Activated effector memory CD4-positive, alpha-beta T cell treated with anti-CD3 and anti-CD28 coated beads, Interleukin-2, amount 50 U/mL, for 16 hours (primary cell): ENCODE measurements at regions not wholly inside any gene's neighbourhood (a gene's known extent, or its start where the extent isn't known, plus 50 kb on each side); places are given as distances from the start of the nearest gene placed in this dataset.
"Not testable (repeated sequence)": the region's sequence is repeated elsewhere in the genome, so short reads cannot be mapped to it uniquely, and the experiment has no call there.

Source experiments
- DNase-seq: peaks from one replicate; pipeline ENCODE4 v3.0.0-alpha.2; 2020

DNA sequence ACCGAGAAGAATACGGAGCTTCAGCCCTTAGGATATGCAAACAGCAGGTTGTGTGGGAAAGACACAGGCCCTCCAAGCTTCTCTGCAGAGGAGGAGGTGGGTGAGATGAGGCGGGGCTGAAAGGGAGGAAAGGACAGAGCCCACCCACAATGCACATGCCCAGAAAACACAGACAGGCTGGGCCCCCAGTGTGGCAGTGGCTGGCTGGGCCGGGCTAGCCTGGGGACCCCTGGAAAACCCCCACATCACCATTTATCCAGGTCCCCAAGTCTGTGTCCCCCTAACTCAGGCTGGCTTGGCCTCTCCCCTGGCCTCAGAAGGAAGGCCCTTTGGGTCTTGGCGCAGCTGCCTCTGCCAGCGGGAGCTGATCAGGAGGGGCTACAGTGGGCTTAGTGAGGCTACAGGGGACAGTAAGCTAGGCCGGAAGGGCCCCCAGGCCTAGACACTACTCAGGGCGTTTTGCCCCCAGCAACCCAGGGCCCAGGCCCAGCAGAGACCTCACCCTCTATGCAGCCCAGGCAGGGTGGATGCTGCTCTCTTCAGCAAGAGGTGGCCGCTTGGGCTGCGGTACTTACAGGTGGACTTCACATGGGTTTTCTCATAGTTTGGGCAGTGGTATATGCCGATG lies 119.5 kb downstream of the TUBA3C start:
- DNase-seq = no peak

DNA sequence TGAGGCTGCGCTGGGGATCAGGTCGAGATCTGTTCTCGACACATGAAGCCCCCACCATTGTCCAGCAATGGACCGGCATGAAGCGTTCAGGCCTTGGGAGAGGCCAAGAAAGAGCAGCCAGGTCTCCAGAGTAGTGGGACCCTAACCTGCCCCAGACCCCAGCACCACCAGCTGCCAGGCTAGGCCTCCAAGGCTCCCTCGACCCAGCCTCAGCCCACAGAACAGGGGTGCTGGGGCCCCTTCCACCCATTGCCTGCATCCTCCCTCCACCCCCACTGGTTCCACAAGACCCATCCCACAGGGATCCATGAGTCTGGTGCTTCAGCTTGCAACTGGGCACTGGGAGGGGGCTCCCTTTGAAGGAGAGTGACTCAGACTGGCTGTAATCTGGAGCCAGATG lies 120.3 kb downstream of the TUBA3C start:
- DNase-seq = no peak

DNA sequence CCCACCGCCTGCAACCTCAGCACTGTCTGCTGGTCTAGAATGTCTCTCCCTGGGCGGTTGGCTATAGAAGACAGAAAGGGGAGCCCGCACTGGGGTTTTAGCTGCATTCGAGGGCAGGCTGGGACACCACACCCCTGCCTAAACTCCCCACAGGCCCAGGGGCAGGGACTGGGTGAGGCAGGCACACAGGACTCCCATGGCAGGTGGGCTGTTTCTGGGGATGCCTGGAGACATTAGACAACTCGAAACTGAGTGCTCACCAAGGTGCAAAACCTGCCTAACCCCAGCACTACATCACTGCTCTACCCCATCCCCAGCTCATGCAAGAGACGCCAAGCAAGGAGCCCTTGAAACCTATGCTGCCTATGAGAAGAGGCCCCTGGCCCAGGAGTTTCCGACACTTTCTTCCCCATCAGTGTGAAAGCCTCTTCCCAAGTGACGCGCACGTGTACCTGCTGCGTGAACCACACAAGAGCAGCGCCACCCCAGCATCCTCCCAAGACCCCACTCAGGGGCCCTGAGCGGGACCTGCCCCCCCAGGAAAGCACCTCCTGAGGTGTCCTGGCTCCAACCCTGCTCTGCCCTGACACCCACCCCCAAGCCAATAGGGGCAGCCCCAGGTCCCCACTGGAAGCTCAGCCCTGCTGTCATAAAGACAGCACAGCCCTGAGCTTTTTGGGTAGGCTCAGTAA lies 121.2 kb downstream of the TUBA3C start:
- DNase-seq = no peak

DNA sequence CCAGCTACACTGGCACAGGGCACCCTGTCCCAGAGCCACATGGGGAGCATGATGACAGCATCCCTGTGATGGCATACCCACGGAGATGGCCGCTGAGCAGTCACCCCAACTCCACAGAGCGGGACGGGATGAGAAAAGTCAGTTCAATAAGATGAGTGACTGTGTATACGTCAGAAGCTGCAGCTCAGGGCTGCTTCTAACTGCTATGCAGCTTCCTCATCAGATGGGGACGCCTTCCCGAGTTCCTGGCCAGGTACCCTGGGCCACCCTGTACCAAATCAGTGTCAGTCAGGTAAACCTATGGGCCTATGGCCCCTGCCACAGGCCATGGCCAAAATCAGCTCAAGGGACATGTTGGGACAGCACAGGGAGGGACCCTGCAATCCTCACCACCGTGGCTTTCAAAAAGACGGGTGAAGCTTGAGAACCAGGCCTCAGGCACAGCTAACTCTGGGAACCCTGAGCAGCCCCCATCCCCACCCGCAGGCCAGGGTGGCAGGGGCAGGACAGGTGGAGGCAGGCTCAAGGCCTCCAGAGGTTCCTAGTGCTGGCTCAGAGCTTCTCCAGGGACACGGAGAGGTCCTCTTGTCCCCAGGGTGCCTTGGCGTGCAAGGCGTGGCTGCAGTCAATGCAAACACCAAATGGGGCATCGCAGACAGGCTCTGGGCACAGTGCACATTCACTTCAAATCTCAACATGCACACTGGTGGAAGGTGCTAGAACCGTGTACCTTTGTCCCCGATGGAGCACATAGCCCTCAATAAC lies 122.4 kb downstream of the TUBA3C start:
- no peak for DNase-seq

DNA sequence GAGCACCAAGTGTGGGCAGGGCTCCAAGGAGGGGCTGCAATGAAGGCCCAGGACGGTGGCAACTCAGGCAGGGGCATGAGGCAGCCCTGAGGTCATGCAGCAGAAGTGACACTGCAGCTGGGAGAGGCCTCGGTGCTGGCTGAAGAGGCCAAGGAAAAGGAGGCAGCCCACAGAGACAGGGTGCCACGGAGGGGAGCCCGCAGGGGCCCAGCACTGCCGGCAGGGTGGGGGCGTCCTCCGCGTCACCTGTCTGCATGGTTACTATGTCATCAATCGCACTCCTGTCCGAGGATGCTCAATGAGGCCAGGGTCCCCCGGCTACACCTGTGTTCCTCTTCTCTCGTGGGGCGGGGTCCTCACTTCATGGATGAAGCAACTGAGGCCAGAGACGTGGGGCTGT lies 123.1 kb downstream of the TUBA3C start:
- DNase-seq = no peak

DNA sequence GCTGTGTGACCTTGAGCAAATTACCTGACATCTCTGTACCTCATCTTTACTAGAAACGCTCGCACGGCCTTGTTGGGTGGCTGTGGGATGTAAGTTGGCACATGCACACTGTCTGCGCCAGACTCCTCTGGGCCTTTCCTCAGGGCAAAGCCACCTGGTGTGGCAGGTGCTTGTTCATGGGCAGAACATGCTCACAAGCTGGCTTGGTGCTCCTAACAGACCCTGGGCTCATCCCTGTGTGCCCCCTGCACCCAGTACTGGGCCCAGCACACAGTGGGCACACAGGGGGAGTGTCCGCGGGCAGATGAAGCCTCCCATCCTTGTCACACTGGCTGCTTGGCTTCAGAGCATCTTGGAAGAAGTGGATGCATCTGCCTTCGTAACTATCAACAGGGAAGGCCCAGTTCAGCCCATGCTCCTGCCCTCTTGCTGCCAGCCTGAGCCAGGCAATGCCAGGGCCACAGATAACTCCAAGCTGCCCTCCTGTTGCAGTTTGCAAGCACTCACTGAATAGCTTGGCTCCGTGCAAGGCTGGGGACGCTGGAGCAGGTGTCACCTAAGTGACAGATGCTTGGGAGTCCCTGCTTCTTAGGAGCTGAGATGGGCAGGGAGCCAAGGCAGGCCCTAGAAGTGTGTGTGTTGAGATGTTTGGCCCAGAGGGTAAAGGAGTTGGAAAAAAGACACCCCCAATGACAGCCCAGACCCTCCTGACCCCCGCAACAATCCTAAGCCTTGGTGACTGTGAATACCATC lies 123.9 kb downstream of the TUBA3C start:
- DNase-seq = no peak

DNA sequence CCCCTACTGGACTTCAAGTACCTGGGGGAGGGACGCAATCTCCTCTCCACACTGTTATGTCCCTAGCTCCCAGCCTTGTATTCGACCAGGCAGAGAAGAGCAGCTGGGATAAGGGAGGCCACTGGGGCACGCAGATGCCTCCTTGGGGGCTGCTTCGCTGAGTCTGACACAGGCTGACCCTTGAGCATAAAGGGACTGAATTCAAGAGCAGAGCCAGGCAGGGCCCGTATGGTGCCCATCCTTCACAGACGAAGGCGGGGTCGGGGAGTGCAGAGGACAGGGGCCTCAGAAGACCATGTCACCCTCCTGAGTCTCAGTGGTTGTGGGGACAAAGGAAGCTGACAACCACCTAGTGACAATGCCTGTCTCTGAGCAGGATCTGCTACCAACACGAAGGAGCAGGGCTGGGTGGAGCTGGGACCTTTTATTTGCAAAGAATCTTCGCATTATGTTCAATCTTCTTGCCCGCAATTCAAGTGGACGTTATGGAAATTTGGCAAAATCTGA lies 124.6 kb downstream of the TUBA3C start:
- DNase-seq = no peak

DNA sequence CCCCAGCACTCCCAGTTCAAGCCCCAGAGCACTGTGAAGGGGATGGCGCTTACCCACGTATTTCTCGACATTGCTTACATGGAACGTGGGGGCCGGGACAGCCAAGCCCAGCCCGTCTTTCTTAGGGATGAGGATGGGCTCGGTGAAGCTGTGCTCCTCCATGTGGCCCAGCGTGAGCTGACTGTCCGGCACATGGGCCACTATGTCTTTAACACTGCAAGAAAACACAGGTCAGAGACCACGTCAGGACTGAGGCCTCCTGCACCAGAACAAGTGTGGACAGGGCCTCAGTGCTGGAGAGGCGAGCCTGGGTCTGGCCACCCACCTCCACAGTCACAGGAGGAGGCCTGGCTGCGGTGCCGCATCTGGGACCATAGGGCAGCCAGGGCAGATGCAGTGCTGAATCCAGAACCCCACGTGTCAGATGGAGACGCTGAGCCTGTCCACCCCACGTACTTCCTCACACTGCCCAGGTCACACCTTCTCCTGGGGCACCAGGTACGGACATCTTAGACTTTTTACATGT lies 125.2 kb downstream of the TUBA3C start:
- DNase-seq = no peak

DNA sequence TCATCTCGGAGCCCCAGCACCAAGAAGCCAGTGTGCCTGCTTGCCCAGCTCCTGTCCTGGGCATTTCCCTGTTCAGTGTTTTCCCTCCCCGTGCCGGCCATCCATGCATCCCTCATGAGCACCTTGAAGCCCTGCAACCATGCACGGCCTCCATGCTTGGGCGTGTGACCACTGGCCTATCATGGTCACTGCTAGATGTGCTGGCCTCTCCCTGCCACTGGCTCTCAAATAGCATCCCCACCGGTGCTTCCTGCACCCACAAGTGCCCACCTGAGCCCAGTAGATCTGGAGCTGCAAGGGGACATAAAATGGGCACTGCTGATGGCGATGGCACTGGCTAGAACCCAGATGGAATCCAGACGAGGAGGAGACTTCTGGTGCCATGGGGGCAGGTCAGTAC lies 126.0 kb downstream of the TUBA3C start:
- DNase-seq = no peak

DNA sequence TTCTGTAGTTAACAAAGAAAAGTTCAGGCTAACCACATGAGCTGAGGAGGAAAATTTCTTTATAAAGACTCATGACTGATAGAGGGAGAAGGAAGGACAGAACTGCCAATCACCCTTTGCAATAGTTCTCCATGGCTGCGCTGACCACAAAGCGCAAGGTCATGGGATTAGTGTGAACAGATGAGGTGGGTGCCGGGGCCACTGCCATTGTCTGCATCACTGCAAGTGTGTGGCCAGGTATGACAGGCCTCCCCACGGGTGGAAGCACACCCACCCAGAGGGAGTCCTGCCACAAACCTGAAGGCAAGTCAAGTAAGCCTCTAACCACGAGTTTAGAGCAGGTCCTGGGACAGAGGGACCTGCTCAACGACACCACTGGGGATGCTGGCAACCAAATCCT lies 128.1 kb downstream of the TUBA3C start:
- no peak for DNase-seq

DNA sequence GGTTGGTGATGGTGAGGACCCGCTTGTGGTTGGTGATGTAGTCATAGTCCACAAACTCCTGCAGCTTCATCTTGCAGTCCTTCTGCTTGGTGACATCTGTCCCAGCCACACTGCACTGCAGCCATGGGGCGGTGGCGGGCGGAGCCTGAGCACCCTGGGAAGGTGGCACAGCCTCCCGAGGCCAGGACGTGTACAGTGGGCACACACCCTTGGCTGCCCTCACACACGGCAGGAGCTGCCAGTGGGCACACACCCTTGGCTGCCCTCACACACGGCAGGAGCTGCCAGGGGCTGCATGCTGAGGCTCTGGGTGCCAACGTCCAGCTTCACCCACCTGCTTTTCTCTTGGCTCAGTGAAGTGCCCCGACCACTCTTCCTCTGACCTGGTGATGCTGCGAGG lies 128.7 kb downstream of the TUBA3C start:
- DNase-seq = no peak

DNA sequence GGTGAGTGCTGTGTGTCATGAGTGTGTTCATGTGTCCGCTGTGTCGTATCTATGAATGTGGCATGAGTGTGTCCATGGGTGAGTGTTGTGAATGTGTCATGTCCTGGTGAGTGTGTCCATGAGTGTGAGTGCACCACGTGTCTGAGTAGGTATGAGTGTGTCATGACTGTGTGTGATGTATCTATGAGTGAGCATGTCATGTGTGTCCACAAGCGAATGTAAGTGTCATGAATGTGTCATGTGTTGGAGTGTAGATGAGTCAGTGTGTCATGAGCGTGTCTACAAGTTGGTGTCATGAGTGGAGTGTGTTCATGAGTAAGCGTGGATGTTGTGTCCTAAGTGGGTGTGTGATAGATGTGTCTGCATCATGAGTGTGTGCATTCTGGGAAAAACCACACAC lies 129.4 kb downstream of the TUBA3C start:
- DNase-seq = no peak

DNA sequence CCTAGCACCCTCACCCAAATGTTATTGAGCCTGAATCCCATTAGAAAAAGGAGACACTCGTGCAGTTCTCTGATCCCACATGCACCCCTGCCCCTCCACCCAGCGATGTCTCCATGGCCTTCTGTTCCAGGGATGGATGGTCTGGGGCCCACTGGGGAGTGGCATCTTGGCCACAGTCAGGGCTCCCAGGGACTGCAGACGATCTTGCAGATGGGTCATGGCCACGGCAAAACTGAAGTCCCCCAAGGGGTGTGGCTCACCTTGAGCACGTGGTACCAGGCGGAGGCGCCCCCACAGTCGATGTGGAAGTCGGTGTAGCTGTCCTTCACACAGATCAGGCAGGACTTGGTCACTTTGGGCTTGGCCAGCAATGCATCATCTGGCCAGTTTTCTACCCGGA lies 130.7 kb downstream of the TUBA3C start:
- no peak for DNase-seq

DNA sequence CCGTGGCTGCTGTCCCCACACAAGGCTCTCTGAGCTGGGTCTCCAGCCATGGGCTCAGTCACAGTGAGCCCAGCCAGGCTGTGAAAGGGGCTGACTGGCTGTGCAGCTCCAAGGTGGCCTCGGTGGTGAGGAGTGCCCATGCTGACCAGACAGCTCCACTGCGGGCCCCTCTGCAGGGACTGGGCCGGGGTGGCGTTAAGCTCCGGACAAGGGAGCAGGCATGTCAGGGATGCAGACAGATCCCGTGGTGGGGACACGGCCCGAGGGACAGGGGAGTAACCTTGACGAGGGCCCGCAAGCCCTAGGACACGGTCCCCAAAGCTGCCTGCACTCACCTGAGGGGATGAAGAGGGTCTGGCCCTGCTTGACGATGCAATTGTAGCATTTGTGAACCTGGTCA lies 132.0 kb downstream of the TUBA3C start:
- DNase-seq = not testable (repeated sequence)

DNA sequence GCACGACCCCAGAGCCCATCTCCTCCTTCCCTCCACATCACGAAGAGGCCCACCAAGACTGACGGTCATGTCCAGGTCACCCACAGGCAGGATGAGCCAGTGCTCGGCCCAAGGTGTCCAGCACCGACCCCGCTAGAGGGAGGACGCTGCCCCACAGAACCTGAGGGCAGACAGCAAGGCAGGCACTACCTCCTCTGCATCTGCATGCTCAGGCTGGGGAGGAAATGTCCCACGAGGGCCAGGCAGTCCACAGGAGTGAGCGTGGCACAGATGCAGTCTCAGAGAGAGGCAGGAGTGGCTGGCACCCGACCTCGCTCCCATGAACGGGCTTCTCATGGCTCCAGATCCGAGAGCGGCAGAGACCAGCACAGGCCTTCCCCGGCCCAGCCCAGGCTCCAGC lies 133.2 kb downstream of the TUBA3C start:
- DNase-seq = no peak

DNA sequence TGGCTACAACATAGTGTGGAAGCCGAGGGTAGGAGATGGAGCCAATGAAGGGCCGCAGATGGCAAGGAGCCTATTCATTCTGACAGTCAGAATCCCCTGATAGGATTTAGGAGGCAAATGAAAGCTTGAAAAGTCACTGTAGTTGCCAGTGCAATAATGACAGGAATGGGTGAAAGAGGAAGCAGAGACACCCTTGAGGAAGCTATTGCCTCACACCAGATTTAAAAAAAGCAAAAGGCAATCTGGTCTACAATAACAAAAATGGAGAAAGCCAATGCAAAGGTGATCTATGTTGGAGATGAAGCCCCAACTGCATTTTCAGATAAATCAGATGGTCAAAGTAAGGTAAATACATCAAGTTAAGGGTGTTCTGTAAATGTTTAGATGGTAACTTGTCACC lies 158.5 kb downstream of the TUBA3C start:
- DNase-seq = no peak

DNA sequence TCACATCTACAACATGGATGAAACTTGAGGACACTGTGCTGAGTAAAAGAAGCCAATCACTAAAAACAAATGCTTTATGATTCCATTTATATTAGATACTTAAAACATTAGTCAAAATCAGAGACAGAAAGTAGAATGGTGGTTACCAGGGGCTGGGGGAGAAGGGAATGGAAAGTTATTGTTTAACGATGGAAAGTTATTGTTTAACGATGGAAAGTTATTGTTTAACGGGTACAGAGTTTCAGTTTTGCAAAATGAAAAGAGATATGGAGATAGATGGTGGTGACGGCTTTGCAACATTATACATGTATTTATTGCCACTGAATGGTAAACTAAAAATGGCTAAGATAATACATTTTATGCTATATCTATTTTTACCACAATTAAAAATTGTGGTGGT lies 160.6 kb downstream of the TUBA3C start:
- no peak for DNase-seq

DNA sequence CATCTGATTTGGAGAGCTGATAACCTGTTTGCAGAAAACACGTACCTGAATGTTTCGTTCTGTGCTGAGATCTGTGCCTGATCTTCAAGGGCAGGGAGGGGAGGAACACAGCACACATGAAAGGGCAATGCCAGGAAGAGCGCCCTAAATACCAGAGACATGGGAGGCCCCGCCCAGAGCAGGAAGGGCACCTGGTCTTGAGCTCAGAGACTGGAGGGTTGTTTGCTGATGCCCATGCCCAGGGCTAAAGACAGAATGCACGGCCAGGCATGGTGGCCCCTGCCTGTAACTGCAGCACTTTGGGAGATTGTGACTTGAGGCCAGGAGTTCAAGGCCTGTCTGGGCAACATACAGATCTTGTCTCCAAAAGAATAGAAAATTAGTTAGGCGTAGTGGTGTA lies 183.2 kb downstream of the TUBA3C start:
- DNase-seq = no peak

DNA sequence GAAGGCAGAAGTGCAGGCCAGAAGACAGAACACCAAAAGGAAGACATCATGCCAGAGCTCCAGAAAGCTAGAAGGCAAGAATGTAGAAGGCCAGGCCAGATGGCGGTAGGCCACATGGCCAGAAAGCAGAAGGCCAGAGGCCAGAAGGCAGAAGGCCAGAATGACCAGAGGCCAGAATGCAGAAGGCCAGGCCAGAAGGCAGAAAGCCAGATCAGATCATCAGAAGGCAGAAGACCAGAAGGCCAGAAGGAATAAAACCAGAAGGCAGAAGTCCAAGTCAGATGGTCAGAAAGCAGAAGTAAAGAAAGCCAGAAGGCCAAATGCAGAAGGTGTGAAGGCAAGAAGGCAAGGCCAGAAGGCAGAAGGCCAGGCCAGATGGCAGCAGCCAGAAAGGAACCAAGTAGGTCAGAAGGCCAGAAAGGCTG lies 185.0 kb downstream of the TUBA3C start:
- DNase-seq = no peak

DNA sequence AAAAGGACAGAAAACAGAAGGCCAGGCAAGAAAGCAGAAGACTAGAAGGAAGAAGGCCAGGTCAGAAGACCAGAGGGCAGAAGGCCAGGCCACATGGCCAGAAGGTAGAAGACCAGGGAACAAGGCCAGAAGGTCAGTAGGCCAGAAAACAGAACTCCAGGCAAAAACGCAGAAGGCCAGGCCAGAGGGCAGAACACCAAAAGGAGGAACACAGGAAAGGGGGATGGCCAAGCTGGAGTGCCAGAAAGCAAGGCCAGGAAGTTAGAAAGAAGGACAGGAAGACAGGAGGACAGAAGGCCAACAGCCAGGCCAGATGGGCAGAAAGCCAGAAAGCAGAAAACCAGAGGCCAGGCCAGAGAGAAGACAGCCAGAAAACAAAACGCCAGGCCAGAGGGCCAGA lies 185.4 kb downstream of the TUBA3C start:
- no peak for DNase-seq

DNA sequence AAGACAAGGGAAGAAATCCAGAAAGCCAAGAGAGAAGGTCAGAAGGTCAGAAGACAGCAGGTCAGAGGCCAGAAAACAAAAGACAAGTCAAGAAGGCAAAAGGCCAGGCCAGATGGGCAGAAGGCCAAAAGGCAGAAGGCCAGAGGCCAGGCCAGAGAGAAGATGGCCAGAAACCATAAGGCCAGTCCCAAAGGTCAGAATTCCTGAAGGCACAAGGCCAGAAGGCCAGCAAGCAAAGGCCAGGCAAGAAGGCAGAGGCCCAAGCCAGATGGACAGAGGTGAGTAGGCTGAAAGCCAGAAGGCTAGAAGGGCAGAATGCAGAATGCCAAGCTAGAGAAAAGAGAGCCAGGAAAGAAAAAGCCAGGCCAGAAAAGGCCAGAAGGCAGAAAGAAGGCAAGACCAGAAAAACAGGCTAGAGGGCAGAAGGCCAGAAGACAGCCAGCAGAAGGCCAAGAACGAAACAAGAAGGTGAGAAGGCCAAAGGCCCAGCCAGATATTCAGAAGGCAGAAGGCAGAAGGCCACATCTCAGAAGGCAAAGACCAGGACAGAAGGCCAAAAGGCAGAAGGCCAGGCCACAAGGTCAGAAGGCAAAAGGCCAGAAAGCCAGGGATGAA lies 186.3 kb downstream of the TUBA3C start:
- no peak for DNase-seq

DNA sequence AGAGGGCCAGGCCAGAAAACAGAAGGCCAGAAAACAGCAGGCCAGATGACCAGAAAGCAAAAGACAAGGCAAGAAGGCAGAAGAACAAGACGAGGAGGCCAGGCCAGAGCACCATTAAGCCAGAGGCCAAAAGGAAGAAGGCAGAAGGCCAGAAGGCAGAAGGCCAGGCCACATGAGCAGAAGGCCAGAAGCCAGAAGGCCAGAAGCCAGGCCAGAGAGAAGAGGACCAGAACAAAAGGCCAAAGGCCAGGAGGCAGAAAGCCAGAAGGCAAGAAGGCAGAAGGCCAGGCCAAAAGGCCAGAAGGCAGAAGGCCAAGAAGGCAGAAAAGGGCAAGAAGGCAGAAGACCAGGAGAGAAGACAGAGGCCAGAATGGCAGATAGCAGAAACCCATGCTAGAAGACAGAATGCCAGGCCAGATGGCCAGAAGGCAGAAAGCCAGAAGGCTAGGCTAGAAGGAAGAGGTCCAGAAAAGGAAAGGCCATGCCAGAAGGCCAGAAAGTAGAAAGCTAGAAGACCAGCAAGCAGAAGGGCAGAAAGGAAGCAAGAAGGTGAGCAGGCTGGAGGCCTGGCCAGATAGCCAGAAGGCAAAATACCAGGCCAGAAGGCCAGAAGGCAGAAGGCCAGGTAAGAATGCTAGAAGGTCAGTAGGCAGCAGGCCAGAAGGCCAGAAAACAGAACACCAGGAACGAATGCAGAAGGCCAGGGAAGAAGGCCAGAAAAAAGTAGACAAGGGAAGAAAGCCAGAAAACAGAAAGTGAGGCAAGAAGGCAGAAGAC lies 187.6 kb downstream of the TUBA3C start:
- DNase-seq = no peak
